ENCODE measurements at regions not wholly inside any gene's neighbourhood (a gene's known extent, or its start where the extent isn't known, plus 50 kb on each side); places are given as distances from the start of the nearest gene placed in this dataset.

DNA sequence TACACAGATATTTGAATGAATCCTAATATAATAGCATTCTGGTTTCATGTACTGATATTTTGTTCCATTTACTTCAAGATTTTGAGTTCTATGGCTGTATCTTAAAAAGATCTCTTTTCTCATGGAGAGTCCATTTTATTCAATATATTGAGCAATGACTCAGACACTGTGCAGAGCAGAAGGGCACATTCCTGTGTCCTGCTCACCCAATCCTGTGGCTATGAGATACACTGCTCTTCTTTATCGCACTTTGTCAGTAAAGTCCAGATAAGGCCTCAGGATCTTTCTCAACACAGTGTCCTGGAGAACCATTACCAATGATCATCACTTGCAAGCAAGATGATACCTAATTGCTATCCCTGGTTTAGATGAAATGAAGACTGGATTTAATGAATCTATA, 155.0 kb downstream of the CYSLTR2 start:
- TF ChIP-seq, protein P1, sequence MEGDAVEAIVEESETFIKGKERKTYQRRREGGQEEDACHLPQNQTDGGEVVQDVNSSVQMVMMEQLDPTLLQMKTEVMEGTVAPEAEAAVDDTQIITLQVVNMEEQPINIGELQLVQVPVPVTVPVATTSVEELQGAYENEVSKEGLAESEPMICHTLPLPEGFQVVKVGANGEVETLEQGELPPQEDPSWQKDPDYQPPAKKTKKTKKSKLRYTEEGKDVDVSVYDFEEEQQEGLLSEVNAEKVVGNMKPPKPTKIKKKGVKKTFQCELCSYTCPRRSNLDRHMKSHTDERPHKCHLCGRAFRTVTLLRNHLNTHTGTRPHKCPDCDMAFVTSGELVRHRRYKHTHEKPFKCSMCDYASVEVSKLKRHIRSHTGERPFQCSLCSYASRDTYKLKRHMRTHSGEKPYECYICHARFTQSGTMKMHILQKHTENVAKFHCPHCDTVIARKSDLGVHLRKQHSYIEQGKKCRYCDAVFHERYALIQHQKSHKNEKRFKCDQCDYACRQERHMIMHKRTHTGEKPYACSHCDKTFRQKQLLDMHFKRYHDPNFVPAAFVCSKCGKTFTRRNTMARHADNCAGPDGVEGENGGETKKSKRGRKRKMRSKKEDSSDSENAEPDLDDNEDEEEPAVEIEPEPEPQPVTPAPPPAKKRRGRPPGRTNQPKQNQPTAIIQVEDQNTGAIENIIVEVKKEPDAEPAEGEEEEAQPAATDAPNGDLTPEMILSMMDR (conservative IDR thresholded peaks at IDR 0.05): no peak
- TF ChIP-seq ZFX (IDR thresholded peaks at IDR 0.05): no peak
